Heart right ventricle (tissue), 16 donors: ENCODE measurements at regions not wholly inside any gene's neighbourhood (a gene's known extent, or its start where the extent isn't known, plus 50 kb on each side); places are given as distances from the start of the nearest gene placed in this dataset.

ENCODE experiments used
- ATAC-seq, 8 donors: fragments of 200-7000 bp; cut with Tn5 transposase; one replicate each; pipeline ENCODE4 v1.9.1; 2020; ENCODE audit warnings: mild to moderate bottlenecking in 8 of 8, moderate library complexity in 8 of 8, moderate number of reproducible peaks in 1 of 8
- DNase-seq, 2 donors: peaks; one replicate each; pipeline ENCODE4 v3.0.0-alpha.2; 2020
- H3K27ac ChIP-seq, 10 donors: fragments of 200-600 bp; sonication (generic) in 2 of 10; one replicate each; pipeline versions ENCODE4 v1.5.0 to v1.8.0; 2020 to 2022; ENCODE audit warnings: mild to moderate bottlenecking in 3 of 10
- H3K27me3 ChIP-seq, 7 donors: fragments of 200-600 bp; one replicate each; pipeline ENCODE4 v1.8.0; 2021 to 2022; ENCODE audit warnings: mild to moderate bottlenecking in 2 of 7
- H3K36me3 ChIP-seq, 9 donors: fragments of 200-600 bp; sonication (generic) in 1 of 9; one replicate each; pipeline versions ENCODE4 v1.5.0 to v1.8.0; 2020 to 2022; ENCODE audit warnings: mild to moderate bottlenecking in 2 of 9
- H3K4me1 ChIP-seq, 9 donors: fragments of 200-600 bp; sonication (generic) in 1 of 9; one replicate each; pipeline versions ENCODE4 v1.5.0 to v1.8.0; 2020 to 2022; ENCODE audit warnings: mild to moderate bottlenecking in 4 of 9
- H3K4me3 ChIP-seq, 10 donors: fragments of 200-600 bp; sonication (generic) in 2 of 10; one replicate each; pipeline versions ENCODE4 v1.5.0 to v1.8.0; 2020 to 2022; ENCODE audit warnings: mild to moderate bottlenecking in 7 of 10, moderate library complexity in 2 of 10
- H3K9me3 ChIP-seq, 11 donors: fragments of 200-600 bp in 10 of 11; sonication (generic) in 2 of 11; one replicate each; pipeline versions ENCODE4 v1.5.0 to v1.8.0; 2013 to 2022; ENCODE audit warnings: mild to moderate bottlenecking in 2 of 11, control low read depth in 1 of 11, moderate library complexity in 1 of 11
- CTCF ChIP-seq, 9 donors: fragments of 200-600 bp; sonication (generic) in 2 of 9; IDR thresholded peaks; one replicate each; pipeline versions ENCODE4 v1.5.0 to v1.8.0; 2021 to 2022; ENCODE audit warnings: antibody characterized with exemption in 9 of 9, mild to moderate bottlenecking in 5 of 9, moderate library complexity in 1 of 9
- WGBS, 2 donors: extraction: QIAGEN DNeasy Blood & Tissue Kit; methylation state at CpG; one replicate each; pipeline ENCODE4 v1.1.7; 2013; ENCODE audit warnings: inconsistent platforms in 1 of 2; 5-methylcytosine and 5-hydroxymethylcytosine counted together
- intact Hi-C, 10 donors: fragments of 100-400 bp; cut with DNase I; formaldehyde crosslinking; loops; one replicate each; pipeline versions ENCODE4 v1.11.1 to v1.14.2; 2022
- donor health status: Arrhythmogenic right ventricular cardiomyopathy.
- donor health status: ischemic (EF 13 %, LVEDD 7.1; RV severe dilation, severe dysfunction).
- donor health status: healthy with polysubstance abuse.
- donor health status: DM: no; HTN: yes; CAD: no.
- donor health status: DM: no; HTN: no; CAD: no.
- donor health status: ischemic (EF 25% LVEDD 6.9; RV normal size, moderate dysfunction).
- donor health status: ischemic (EF 25% LVEDD 5.7; RV mildly dilated, moderate dysfunction).
- donor health status: healthy.
- donor health status: DM: yes; HTN: yes; CAD: no.
- donor health status: Ischemic cardiomyopathy.
- donor health status: ischemic (EF 35%, LVEDD 5.7; RV mildly dilated, moderate dysfunction).
- donor health status: nonischemic (EF 11% LVEDD 7.7; RV severe dilation, severe dysfunction).
- donor health status: DM: yes; HTN: yes; CAD: no.
- donor health status: PGD.
- donor health status: ischemic (EF 29% LVEDD 5.4; RV normal size, mild dysfunction).
- donor health status: nonischemic (EF 23%, LVEDD 6.1; RV moderate dilation, normal function).

GRCh38 chr4:14841801-14842768, 160.2 kb upstream of the CPEB2 start:
- peaks cover 0 to 21% (median 0%) of the 10 kb centered on the region in 11 donors for H3K9me3 ChIP-seq
- peak; percentile 78 to 99 (median 93) for ATAC-seq
- DNase-seq, result peak; percentile 28 to 54
- TF ChIP-seq CTCF (IDR thresholded peaks at IDR 0.05), result no peak
- 21 to 27% methylated on average over 6 of the region's 6 CpGs for WGBS, 2 donors
- no peaks in the 10 kb centered on the region for H3K27me3 ChIP-seq
- peaks cover 0 to 24% (median 19%) of the 10 kb centered on the region in 9 donors for H3K4me1 ChIP-seq
- peak overlapping the region in 9 of 10 donors; percentile 29 to 81 (median 74) for H3K27ac ChIP-seq
- no peaks in the 10 kb centered on the region for H3K36me3 ChIP-seq
- intact Hi-C loops, result loop anchor here in 3 of 10 donors (5.0 to 10.0 kb wide), 4 partner anchors 75 to 303 kb away; partner anchors contain the start of gene CPEB2 (in 3 of the 3)
- peak overlapping the region in 1 of 10 donors; percentile 7 for H3K4me3 ChIP-seq

GRCh38 chr4:14842964-14843630, 159.2 kb upstream of the CPEB2 start:
- no peaks in the 10 kb centered on the region for H3K27me3 ChIP-seq
- no peaks in the 10 kb centered on the region for H3K36me3 ChIP-seq
- peaks cover 0 to 24% (median 19%) of the 10 kb centered on the region in 9 donors for H3K4me1 ChIP-seq
- H3K9me3 ChIP-seq, result peaks cover 0 to 21% (median 0%) of the 10 kb centered on the region in 11 donors
- no peak for DNase-seq
- WGBS, 2 donors, result 85 to 88% methylated on average over 2 of the region's 2 CpGs
- ATAC-seq, result no peak
- H3K27ac ChIP-seq, result peak overlapping the region in 9 of 10 donors; percentile 29 to 81 (median 74)
- TF ChIP-seq CTCF (IDR thresholded peaks at IDR 0.05), result no peak
- intact Hi-C loops, result loop anchor here in 3 of 10 donors (5.0 to 10.0 kb wide), 4 partner anchors 74 to 302 kb away; partner anchors contain the start of gene CPEB2 (in 3 of the 3)
- no peak overlapping the region for H3K4me3 ChIP-seq

- H3K27ac ChIP-seq, result no peak overlapping the region
- intact Hi-C loops, result loop anchor here in 3 of 10 donors (5.0 to 10.0 kb wide), 4 partner anchors 73 to 301 kb away; partner anchors contain the start of gene CPEB2 (in 3 of the 3)
- H3K4me3 ChIP-seq, result no peak overlapping the region
- peaks cover 0 to 13% (median 0%) of the 10 kb centered on the region in 11 donors for H3K9me3 ChIP-seq
- H3K4me1 ChIP-seq, result peaks cover 0 to 24% (median 19%) of the 10 kb centered on the region in 9 donors
- TF ChIP-seq CTCF (IDR thresholded peaks at IDR 0.05), result no peak
- WGBS, 2 donors, result 80 to 95% methylated on average over 4 of the region's 4 CpGs
- H3K27me3 ChIP-seq, result no peaks in the 10 kb centered on the region
- H3K36me3 ChIP-seq, result no peaks in the 10 kb centered on the region
- DNase-seq (no peak), ATAC-seq (no peak)
Observed at GRCh38 chr4:14844061-14844460, 158.2 kb upstream of the CPEB2 start.

- H3K36me3 ChIP-seq, result no peaks in the 10 kb centered on the region
- no peak for TF ChIP-seq CTCF (IDR thresholded peaks at IDR 0.05)
- H3K4me3 ChIP-seq, result no peak overlapping the region
- H3K27me3 ChIP-seq, result no peaks in the 10 kb centered on the region
- intact Hi-C loops, result loop anchor here in 3 of 10 donors (10.0 kb wide), 2 partner anchors 157 to 297 kb away; partner anchors contain the start of gene CPEB2 (in 2 of the 3)
- H3K9me3 ChIP-seq, result peaks cover 0 to 10% (median 0%) of the 10 kb centered on the region in 11 donors
- H3K4me1 ChIP-seq, result peaks cover 0 to 12% (median 0%) of the 10 kb centered on the region in 9 donors
- ATAC-seq (no peak), DNase-seq (no peak)
- H3K27ac ChIP-seq, result no peak overlapping the region
- 69 to 85% methylated on average over 2 of the region's 2 CpGs for WGBS, 2 donors
Observed at GRCh38 chr4:14848229-14848628, 154.1 kb upstream of the CPEB2 start.
